H9 (cell line): ENCODE measurements at regions not wholly inside any gene's neighbourhood (a gene's known extent, or its start where the extent isn't known, plus 50 kb on each side); places are given as distances from the start of the nearest gene placed in this dataset.

ENCODE experiments used
- DNase-seq: peaks from one replicate; pipeline ENCODE4 v3.0.0-alpha.2; 2017
- H2AFZ ChIP-seq: one replicate; pipeline ENCODE4 v1.6.1; 2013; ENCODE audit warnings: mild to moderate bottlenecking, low read length, control low read depth, moderate library complexity
- H2AK5ac ChIP-seq: 2 replicates; pipeline ENCODE4 v1.6.1; 2013; ENCODE audit warnings: low read length, control low read depth, mixed read lengths; ENCODE audit not compliant: insufficient read length
- H2BK120ac ChIP-seq: one replicate; pipeline ENCODE4 v1.6.1; 2013; ENCODE audit warnings: low read depth, mild to moderate bottlenecking, low read length, control low read depth, inconsistent platforms; ENCODE audit not compliant: poor library complexity, severe bottlenecking
- H2BK12ac ChIP-seq: 2 replicates; pipeline ENCODE4 v1.6.1; 2013; ENCODE audit warnings: low read length, control low read depth, mixed read lengths, low read depth; ENCODE audit not compliant: insufficient read length
- H2BK15ac ChIP-seq: 2 replicates; pipeline ENCODE4 v1.6.1; 2013; ENCODE audit warnings: low read depth, low read length, control low read depth
- H2BK20ac ChIP-seq: one replicate; pipeline ENCODE4 v1.6.1; 2013; ENCODE audit warnings: low read depth, mild to moderate bottlenecking, low read length, control low read depth, inconsistent platforms; ENCODE audit not compliant: poor library complexity, severe bottlenecking
- H2BK5ac ChIP-seq: 2 replicates; pipeline ENCODE4 v1.6.1; 2013; ENCODE audit warnings: low read length, control low read depth, mixed read lengths; ENCODE audit not compliant: insufficient read length
- H3K14ac ChIP-seq: 2 replicates; pipeline ENCODE4 v1.6.1; 2013; ENCODE audit warnings: low read length, control low read depth; ENCODE audit not compliant: insufficient read depth
- H3K18ac ChIP-seq: 2 replicates; pipeline ENCODE4 v1.6.1; 2013; ENCODE audit warnings: low read depth, mild to moderate bottlenecking, mixed read lengths, low read length, control low read depth; ENCODE audit not compliant: insufficient read length
- H3K23ac ChIP-seq: 2 replicates; pipeline ENCODE4 v1.6.1; 2013; ENCODE audit warnings: low read length, control low read depth, mixed read lengths, low read depth; ENCODE audit not compliant: insufficient read length
- H3K23me2 ChIP-seq: 2 replicates; pipeline ENCODE4 v1.6.1; 2013; ENCODE audit warnings: low read depth, mild to moderate bottlenecking, mixed read lengths, low read length, control low read depth; ENCODE audit not compliant: insufficient read length, poor library complexity, severe bottlenecking
- H3K27ac ChIP-seq: 2 replicates; pipeline ENCODE4 v1.5.1; 2013; ENCODE audit warnings: low read length, control low read depth, mixed read lengths, low read depth; ENCODE audit not compliant: insufficient read length
- H3K27me3 ChIP-seq: 2 replicates; pipeline ENCODE4 v1.6.1; 2013; ENCODE audit warnings: low read length, control low read depth, inconsistent platforms; ENCODE audit not compliant: insufficient read depth
- H3K4ac ChIP-seq: 2 replicates; pipeline ENCODE4 v1.6.1; 2013; ENCODE audit warnings: low read depth, mild to moderate bottlenecking, control low read depth, inconsistent platforms, low read length, moderate library complexity
- H3K4me1 ChIP-seq: 2 replicates; pipeline ENCODE4 v1.6.1; 2013; ENCODE audit warnings: low read length, control low read depth, inconsistent platforms; ENCODE audit not compliant: insufficient read depth
- H3K4me2 ChIP-seq: 2 replicates; pipeline ENCODE4 v1.6.1; 2013; ENCODE audit warnings: low read length, control low read depth, mixed read lengths; ENCODE audit not compliant: insufficient read length, insufficient read depth
- H3K56ac ChIP-seq: 2 replicates; pipeline ENCODE4 v1.6.1; 2013; ENCODE audit warnings: low read depth, mild to moderate bottlenecking, mixed read lengths, low read length, control low read depth; ENCODE audit not compliant: insufficient read length
- H3K79me1 ChIP-seq: 2 replicates; pipeline ENCODE4 v1.6.1; 2013; ENCODE audit warnings: low read depth, mild to moderate bottlenecking, moderate library complexity, low read length, control low read depth, inconsistent platforms; ENCODE audit not compliant: insufficient read depth, poor library complexity, severe bottlenecking
- H3K79me2 ChIP-seq: 2 replicates; pipeline ENCODE4 v1.6.1; 2013; ENCODE audit warnings: low read length, control low read depth, inconsistent platforms; ENCODE audit not compliant: insufficient read depth
- H3K9ac ChIP-seq: 2 replicates; pipeline ENCODE4 v1.6.1; 2013; ENCODE audit warnings: low read length, control low read depth, mixed read lengths; ENCODE audit not compliant: insufficient read length; ENCODE audit errors: extremely low read depth
- H3K9me3 ChIP-seq: one replicate; pipeline ENCODE4 v1.6.1; 2013; ENCODE audit warnings: low read depth, low read length, inconsistent platforms; ENCODE audit not compliant: control insufficient read depth
- H3T11ph ChIP-seq: one replicate; pipeline ENCODE4 v1.6.1; 2013; ENCODE audit warnings: mild to moderate bottlenecking, low read length, control low read depth, inconsistent platforms
- H4K20me1 ChIP-seq: one replicate; pipeline ENCODE4 v1.6.1; 2013; ENCODE audit not compliant: control insufficient read depth, insufficient read length, insufficient read depth
- H4K5ac ChIP-seq: 2 replicates; pipeline ENCODE4 v1.6.1; 2013; ENCODE audit warnings: low read depth, mild to moderate bottlenecking, mixed read lengths, low read length, control low read depth; ENCODE audit not compliant: insufficient read length
- H4K8ac ChIP-seq: replicated peaks from 2 replicates; pipeline ENCODE4 v1.6.1; 2013; ENCODE audit warnings: low read length, control low read depth, mixed read lengths, low read depth; ENCODE audit not compliant: insufficient read length
- H4K91ac ChIP-seq: 2 replicates; pipeline ENCODE4 v1.6.1; 2013; ENCODE audit warnings: low read depth, mild to moderate bottlenecking, moderate library complexity, mixed read lengths, low read length, control low read depth; ENCODE audit not compliant: insufficient read length
- H3K27ac Mint-ChIP-seq, 3 experiments: 2 replicates in 2 of 3; 3 replicates in 1 of 3; pipeline ENCODE4 v1.8.0; 2020 to 2021; ENCODE audit warnings: mixed read lengths in 3 of 3, mild to moderate bottlenecking in 1 of 3, moderate library complexity in 1 of 3
- H3K27me3 Mint-ChIP-seq: 2 replicates; pipeline ENCODE4 v1.8.0; 2021; ENCODE audit warnings: low read depth, mild to moderate bottlenecking, moderate library complexity, mixed read lengths
- H3K36me3 Mint-ChIP-seq, 3 experiments: 2 replicates in 2 of 3; 3 replicates in 1 of 3; pipeline ENCODE4 v1.8.0; 2020 to 2021; ENCODE audit warnings: low read depth in 3 of 3, mixed read lengths in 3 of 3; ENCODE audit not compliant: insufficient read depth in 1 of 3
- H3K4me1 Mint-ChIP-seq, 2 experiments: 2 replicates each; pipeline ENCODE4 v1.8.0; 2020; ENCODE audit warnings: mixed read lengths in 2 of 2
- H3K4me3 Mint-ChIP-seq, 2 experiments: 2 replicates in 1 of 2; 3 replicates in 1 of 2; pipeline ENCODE4 v1.8.0; 2020 to 2021; ENCODE audit warnings: mild to moderate bottlenecking in 2 of 2, mixed read lengths in 2 of 2, moderate library complexity in 1 of 2
- H3K9me3 Mint-ChIP-seq, 2 experiments: 2 replicates in 1 of 2; 3 replicates in 1 of 2; pipeline ENCODE4 v1.8.0; 2020; ENCODE audit warnings: mild to moderate bottlenecking in 2 of 2, mixed read lengths in 2 of 2, moderate library complexity in 1 of 2
- CTCF ChIP-seq: fragments of 200-600 bp; sonication (generic); conservative IDR thresholded peaks from 3 replicates; pipeline ENCODE4 v1.8.0; 2021; ENCODE audit warnings: antibody characterized with exemption, mild to moderate bottlenecking
- WGBS: extraction: QIAGEN DNeasy Blood & Tissue Kit; methylation state at CpG from one replicate; pipeline ENCODE4 v1.1.7; 2013; ENCODE audit warnings: missing lambda C conversion rate, low lambda C conversion rate, mixed read lengths; ENCODE audit not compliant: insufficient read length; ENCODE audit errors: extremely low coverage; 5-methylcytosine and 5-hydroxymethylcytosine counted together

- Histone ChIP-seq H2BK12ac (no peak overlapping the region), H3T11ph (no peak overlapping the region), H3K27ac (no peak overlapping the region), H3K18ac (no peak overlapping the region), H3K9ac (no peak overlapping the region), H3K56ac (no peak overlapping the region), H3K4me1 (no peaks in the 10 kb centered on the region), H4K5ac (no peak overlapping the region), H3K23me2 (no peaks in the 10 kb centered on the region), H3K27me3 (no peaks in the 10 kb centered on the region), H3K9me3 (no peaks in the 10 kb centered on the region), H2BK15ac (no peak overlapping the region), H2BK120ac (no peak overlapping the region), H3K79me2 (no peaks in the 10 kb centered on the region), H4K91ac (no peak overlapping the region), H2AFZ (no peak overlapping the region), H3K4ac (no peak overlapping the region), H3K14ac (no peak overlapping the region), H4K8ac (no peak overlapping the region), H4K20me1 (no peaks in the 10 kb centered on the region), H2AK5ac (no peak overlapping the region), H3K4me2 (no peak overlapping the region), H2BK20ac (no peak overlapping the region), H3K23ac (no peak overlapping the region), H2BK5ac (no peak overlapping the region), H3K79me1 (no peaks in the 10 kb centered on the region)
- H3K4me1 Mint-ChIP-seq = peaks cover 9 to 16% of the 10 kb centered on the region in 2 experiments
- no peak for TF ChIP-seq CTCF
- DNase-seq = no peak
- no peaks in the 10 kb centered on the region for H3K36me3 Mint-ChIP-seq
- no peaks in the 10 kb centered on the region for H3K9me3 Mint-ChIP-seq
- H3K27ac Mint-ChIP-seq = no peak overlapping the region
- WGBS = no CpG with 5 or more reads among the region's 1 CpG
- no peaks in the 10 kb centered on the region for H3K27me3 Mint-ChIP-seq
- H3K4me3 Mint-ChIP-seq = no peak overlapping the region
Observed at GRCh38 chr9:4424038-4424437, 66.2 kb upstream of the SLC1A1 start.
